ENCODE measurements at regions not wholly inside any gene's neighbourhood (a gene's known extent, or its start where the extent isn't known, plus 50 kb on each side); places are given as distances from the start of the nearest gene placed in this dataset.

DNA sequence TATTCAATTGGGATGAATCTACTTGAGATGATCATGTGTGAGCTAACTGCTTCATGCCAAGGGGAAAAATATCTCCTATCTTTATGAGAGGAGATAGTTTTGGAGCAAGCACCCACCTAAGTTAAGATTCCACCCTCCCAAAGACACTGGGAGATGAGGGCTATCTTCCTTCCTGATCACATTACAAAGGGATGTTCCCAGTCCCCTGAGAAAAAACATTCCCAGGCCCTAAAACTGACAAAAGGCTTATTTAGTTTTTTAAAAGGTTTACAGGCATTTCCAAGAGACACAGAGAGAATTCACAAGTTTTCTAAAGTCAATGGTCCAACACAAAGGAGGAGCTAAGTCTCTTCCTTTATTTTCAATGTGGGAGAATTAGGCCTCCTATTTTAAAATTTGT, 401.5 kb downstream of the FBXO15 start (continued):
- TF ChIP-seq, protein P1, sequence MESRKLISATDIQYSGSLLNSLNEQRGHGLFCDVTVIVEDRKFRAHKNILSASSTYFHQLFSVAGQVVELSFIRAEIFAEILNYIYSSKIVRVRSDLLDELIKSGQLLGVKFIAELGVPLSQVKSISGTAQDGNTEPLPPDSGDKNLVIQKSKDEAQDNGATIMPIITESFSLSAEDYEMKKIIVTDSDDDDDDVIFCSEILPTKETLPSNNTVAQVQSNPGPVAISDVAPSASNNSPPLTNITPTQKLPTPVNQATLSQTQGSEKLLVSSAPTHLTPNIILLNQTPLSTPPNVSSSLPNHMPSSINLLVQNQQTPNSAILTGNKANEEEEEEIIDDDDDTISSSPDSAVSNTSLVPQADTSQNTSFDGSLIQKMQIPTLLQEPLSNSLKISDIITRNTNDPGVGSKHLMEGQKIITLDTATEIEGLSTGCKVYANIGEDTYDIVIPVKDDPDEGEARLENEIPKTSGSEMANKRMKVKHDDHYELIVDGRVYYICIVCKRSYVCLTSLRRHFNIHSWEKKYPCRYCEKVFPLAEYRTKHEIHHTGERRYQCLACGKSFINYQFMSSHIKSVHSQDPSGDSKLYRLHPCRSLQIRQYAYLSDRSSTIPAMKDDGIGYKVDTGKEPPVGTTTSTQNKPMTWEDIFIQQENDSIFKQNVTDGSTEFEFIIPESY (IDR thresholded peaks at IDR 0.05) = no peak

- Histone ChIP-seq H3K27me3 (ENCODE audit: control insufficient read depth in 4 of 4, insufficient read depth in 4 of 4, low read length in 3 of 4) (no peaks in the 10 kb centered on the region), H3K9me3 (ENCODE audit: control insufficient read depth in 4 of 4, low read length in 3 of 4) (no peaks in the 10 kb centered on the region), H3K36me3 (ENCODE audit: control insufficient read depth in 4 of 4, insufficient read depth in 3 of 4, low read depth in 1 of 4, low read length in 3 of 4) (no peaks in the 10 kb centered on the region), H3K9ac (ENCODE audit: low read depth in 1 of 2, low read length in 2 of 2) (no peak overlapping the region), H3K27ac (ENCODE audit: low read depth in 1 of 2, low read length in 2 of 2) (no peak overlapping the region), H3K4me1 (ENCODE audit: control insufficient read depth in 4 of 4, insufficient read depth in 4 of 4, low read length in 3 of 4) (no peaks in the 10 kb centered on the region), H3K4me3 (ENCODE audit: low read depth in 1 of 3, low read length in 3 of 3) (no peak overlapping the region)
- DNase-seq (ENCODE audit: low spot score) = no peak
- WGBS = 40% methylated on average over 2 of the region's 2 CpGs
- TF ChIP-seq, protein P2, sequence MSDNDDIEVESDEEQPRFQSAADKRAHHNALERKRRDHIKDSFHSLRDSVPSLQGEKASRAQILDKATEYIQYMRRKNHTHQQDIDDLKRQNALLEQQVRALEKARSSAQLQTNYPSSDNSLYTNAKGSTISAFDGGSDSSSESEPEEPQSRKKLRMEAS (IDR thresholded peaks at IDR 0.05) = no peak
- TF ChIP-seq, protein P3, sequence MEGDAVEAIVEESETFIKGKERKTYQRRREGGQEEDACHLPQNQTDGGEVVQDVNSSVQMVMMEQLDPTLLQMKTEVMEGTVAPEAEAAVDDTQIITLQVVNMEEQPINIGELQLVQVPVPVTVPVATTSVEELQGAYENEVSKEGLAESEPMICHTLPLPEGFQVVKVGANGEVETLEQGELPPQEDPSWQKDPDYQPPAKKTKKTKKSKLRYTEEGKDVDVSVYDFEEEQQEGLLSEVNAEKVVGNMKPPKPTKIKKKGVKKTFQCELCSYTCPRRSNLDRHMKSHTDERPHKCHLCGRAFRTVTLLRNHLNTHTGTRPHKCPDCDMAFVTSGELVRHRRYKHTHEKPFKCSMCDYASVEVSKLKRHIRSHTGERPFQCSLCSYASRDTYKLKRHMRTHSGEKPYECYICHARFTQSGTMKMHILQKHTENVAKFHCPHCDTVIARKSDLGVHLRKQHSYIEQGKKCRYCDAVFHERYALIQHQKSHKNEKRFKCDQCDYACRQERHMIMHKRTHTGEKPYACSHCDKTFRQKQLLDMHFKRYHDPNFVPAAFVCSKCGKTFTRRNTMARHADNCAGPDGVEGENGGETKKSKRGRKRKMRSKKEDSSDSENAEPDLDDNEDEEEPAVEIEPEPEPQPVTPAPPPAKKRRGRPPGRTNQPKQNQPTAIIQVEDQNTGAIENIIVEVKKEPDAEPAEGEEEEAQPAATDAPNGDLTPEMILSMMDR (IDR thresholded peaks at IDR 0.05; ENCODE audit: low read depth, low read length, missing input control) = no peak
- TF ChIP-seq NR2F2 (IDR thresholded peaks at IDR 0.05) = no peak
- TF ChIP-seq YY1 (IDR thresholded peaks at IDR 0.05) = no peak
- TF ChIP-seq SP1 (IDR thresholded peaks at IDR 0.05) = no peak
- TF ChIP-seq HNF4A (conservative IDR thresholded peaks at IDR 0.05) = no peak
- TF ChIP-seq, protein P1 (IDR thresholded peaks at IDR 0.05) = no peak
- TF ChIP-seq REST (IDR thresholded peaks at IDR 0.05) = no peak
- TF ChIP-seq TAF1 (conservative IDR thresholded peaks at IDR 0.05) = no peak
- TF ChIP-seq EGR1 (IDR thresholded peaks at IDR 0.05; ENCODE audit: low read depth in 2 of 2) = no peak
- no peak for TF ChIP-seq JUND (IDR thresholded peaks at IDR 0.05)
Observed at GRCh38 chr18:73742957-73743356, 404.7 kb downstream of the FBXO15 start.

Data from liver (tissue), 8 donors.